ENCODE measurements at regions not wholly inside any gene's neighbourhood (a gene's known extent, or its start where the extent isn't known, plus 50 kb on each side); places are given as distances from the start of the nearest gene placed in this dataset.

- DNase-seq (ENCODE audit: low spot score), result no peak
Measured at GRCh38 chr18:21996351-21996826, 173.0 kb upstream of the GATA6 start.

DNA sequence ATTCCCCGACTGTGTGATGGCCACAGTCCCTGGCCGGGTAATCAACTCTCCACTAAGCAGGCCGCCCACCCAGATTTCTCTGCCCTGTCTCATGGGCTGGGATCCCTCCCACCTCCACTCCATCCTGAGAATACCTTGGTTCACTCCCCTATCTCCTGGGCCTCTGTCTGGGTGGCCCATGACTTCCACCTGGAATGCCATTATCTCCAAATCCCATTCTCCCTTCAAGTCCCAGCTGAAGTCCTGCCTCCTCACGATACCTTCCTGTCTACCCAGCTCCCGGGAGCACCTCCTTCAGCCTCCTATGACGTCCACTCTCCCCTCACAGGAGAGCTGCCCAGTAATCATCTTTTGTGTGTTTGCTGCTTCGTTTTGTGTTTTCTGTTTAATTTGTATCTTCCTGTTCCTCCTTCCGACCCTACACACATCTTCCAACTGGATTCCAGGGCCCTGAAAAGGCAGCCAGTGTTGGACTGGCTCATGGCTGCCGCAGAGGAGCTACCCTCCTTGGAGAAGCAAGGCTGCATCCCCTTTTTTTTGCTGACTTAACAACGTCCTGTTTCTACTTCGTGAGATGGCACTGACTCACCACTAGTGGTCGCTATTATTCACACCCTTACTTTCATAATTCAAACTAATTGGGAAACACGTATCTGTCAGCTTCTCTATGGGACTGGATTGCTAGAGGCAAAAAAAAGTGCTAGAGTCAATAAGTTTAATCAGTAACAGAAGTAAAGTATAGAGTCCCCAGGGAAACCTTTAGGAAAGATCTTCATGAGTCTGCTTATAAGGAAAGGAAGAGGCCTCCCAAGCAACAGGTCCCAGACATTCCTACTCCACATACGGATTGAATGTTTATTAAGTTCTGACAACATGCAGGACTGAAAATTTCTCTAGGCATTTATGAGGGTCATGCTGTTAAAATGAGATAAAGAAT, 171.9 kb upstream of the GATA6 start:
- peak; percentile 63 for DNase-seq (ENCODE audit: low spot score)

- no peak for DNase-seq (ENCODE audit: low spot score)
Measured at GRCh38 chr18:21998486-21998885, 170.9 kb upstream of the GATA6 start.

GRCh38 chr18:22001912-22002487, 167.4 kb upstream of the GATA6 start:
- DNase-seq (ENCODE audit: low spot score), result no peak

DNA sequence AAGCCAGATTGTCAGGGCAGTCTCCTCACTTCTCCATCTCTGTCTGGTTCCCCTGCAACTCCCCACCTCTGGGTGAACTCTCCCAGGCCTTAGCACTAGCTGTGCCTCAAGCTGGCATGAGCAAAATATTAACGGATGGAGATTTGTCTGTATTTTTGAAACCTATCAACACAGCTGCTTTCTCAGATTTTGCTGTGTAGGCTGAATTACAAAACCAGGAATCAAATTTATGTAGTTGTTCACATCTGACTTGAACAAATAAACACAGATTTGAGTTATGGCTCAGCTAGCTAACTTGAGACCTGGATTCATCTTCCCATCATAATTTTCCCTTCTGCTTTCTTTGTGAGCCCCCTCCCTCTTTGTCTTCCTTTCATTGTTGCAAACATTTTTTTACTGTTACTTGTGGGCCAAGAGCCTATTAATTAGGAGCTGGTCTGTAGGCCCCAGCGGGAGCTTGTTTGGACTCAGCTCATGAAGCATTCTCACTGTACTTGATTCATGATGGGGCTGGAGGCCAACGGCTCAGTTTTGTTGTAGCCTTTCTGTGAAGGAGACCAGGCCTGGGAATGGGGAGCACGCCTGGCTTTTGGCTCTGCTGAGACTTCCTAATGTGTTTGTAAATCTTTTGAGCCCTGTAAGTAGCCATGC, 164.1 kb upstream of the GATA6 start:
- no peak for DNase-seq (ENCODE audit: low spot score)

GRCh38 chr18:22006458-22006857, 162.9 kb upstream of the GATA6 start:
- no peak for DNase-seq (ENCODE audit: low spot score)

DNA sequence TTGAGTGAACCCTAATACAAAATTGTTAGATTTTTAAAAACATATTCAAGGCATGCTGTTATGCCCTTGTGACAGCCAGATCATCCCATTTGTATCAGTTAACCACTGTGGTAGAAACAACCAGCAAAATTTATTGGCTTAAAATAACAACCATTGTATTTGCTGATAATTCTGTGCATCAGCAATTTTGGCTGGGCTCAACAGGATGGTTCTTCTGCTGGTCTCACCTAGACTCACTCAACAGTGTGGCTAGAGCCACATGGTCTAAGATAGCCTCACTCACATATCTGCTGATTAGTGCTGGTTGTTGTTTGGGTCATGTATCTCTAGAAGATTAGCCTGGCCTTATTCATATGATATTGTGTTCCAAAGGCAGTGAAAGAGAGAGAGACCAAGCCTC, 160.1 kb upstream of the GATA6 start:
- DNase-seq (ENCODE audit: low spot score), result no peak

GRCh38 chr18:22013993-22014392, 155.4 kb upstream of the GATA6 start:
- DNase-seq (ENCODE audit: low spot score), result no peak

DNA sequence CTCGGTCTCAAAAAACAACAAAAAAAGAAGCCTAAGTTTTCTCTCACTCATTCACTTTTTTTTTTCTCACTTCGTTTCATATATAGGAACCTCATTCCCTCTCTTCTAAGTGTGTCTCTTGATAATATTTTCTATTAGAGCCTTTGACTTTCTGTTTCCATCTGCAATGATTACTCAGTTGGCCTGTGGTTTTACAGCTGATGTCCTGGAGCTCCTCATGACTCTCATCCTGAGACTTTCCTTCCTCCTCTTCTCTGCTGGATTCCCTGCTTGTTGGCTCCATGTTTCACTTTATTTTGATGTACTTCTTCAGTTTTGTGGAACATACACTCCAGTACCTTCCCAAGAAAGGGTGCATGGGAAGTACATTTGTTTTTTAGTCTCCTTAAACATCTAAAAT, 154.2 kb upstream of the GATA6 start:
- no peak for DNase-seq (ENCODE audit: low spot score)

DNA sequence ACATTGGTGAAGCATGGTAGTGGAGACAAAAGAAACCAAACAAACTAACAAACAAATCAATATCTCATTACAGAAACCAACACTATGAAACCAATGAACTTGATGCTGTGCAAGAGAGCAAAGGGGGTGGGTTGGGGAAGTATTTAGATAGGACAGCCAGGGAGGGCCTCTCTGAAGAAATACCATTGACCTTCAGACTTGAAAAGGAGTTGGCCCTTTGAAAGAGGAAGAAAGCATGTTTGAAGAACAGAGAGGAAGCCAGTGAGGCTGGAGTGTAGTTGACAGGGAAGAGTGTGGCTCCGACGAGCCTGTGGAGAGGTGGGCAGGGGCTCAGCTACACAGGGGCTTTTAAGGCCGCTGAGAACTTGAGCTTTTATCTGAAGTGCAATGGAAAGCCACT, 151.0 kb upstream of the GATA6 start:
- no peak for DNase-seq (ENCODE audit: low spot score)

DNA sequence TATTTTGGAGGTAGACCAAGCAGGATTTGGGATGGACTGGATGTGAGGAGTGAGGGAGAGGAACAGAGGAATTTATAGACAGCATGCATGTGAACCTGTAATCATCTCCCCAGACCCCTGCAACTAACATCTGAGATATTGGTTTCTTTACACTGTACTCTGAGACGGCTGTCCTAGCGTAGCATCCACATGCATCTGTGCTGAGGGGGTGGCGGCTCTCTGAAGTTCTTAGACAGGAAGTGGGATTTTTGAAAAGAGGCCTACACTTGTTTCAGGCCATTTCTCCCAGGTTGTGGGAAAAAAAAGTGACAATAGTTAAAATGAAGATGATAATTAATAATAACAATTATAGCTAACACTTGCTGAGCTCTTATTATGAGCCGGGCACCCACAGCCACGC, 150.2 kb upstream of the GATA6 start:
- DNase-seq (ENCODE audit: low spot score), result no peak

DNA sequence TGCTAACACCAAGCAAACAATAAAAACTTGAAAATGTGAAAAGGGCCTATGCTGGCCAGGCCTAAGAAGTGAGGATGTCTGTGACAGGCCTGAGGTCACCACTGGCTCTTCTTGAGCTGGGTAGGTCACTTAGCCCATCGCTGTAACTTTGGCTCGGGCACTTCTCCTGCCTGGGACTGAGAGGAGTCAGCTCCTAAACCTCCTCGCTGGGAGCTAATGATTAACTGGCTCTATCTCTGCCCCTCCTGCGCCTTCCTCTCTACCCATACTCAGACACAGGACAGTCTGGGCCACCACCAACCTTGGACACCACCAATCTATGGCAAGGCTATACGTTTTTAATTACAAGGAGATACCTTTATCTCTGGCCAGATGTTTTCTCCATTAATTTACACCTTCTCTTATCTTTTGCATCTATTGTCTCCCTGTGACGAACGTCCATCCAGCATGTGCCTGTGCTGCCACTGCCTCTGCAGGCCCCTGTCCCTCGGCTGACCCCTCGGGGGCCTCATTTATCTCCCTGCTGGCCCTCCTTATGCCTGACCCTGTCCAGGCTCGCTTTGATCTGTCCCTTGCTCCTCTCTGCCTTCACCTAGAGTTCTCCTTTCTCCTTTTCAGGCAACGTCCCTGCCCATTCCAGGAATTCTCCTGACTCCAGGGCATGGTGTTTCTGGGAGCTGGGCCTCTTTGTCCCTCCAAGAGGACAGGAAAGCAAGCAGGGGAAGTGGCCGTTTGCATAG, 149.1 kb upstream of the GATA6 start:
- no peak for DNase-seq (ENCODE audit: low spot score)

DNA sequence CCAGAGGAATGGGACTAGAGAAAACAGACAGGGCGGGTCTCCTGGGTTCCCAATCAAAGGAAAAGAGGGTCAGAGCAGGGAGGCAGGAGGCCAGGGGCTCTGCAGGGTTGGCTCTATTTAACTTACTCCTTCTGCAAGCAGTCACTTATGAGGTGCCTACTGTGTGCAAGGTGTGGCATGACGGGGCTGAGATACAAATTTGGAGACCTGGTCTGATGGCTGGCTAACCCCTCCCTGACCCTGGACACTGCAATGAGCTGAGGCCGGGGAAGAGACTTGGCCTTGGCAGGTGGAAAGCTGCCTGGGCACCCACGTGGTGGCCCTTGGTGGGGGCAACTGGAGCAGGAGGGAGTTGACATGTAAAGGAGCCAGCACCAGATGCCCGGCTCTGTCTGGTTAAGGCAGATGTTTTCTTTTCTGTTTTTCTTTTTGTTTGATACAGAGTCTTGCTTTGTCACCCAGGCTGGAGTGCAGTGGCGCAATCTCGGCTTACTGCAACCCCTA, 148.5 kb upstream of the GATA6 start:
- DNase-seq (ENCODE audit: low spot score), result no peak

- DNase-seq (ENCODE audit: low spot score), result no peak
Measured at GRCh38 chr18:22021701-22022100, 147.7 kb upstream of the GATA6 start.

DNA sequence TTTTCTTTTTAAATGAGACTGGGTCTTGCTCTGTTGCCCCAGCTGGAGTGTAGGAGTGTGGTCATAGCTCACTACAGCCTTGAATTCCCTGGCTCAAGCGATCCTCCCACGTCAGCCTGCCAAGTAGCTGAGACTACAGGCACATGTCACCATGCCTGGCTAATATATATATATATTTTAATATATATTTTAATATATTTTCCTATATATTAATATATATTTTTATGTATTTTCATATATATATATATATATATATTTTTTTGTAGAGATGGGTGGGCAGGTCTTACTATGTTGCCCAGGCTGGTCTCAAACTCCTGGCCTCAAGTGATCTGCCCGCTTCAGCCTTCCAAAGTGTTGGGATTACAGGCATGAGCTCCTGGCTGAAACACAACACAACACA, 144.5 kb upstream of the GATA6 start:
- no peak for DNase-seq (ENCODE audit: low spot score)

GRCh38 chr18:22026362-22026761, 143.0 kb upstream of the GATA6 start:
- no peak for DNase-seq (ENCODE audit: low spot score)

GRCh38 chr18:22026889-22027288, 142.5 kb upstream of the GATA6 start:
- DNase-seq (ENCODE audit: low spot score), result no peak

- no peak for DNase-seq (ENCODE audit: low spot score)
Measured at GRCh38 chr18:22031611-22032010, 137.8 kb upstream of the GATA6 start.

GRCh38 chr18:22032392-22032961, 136.9 kb upstream of the GATA6 start:
- peak; percentile 85 for DNase-seq (ENCODE audit: low spot score)

DNA sequence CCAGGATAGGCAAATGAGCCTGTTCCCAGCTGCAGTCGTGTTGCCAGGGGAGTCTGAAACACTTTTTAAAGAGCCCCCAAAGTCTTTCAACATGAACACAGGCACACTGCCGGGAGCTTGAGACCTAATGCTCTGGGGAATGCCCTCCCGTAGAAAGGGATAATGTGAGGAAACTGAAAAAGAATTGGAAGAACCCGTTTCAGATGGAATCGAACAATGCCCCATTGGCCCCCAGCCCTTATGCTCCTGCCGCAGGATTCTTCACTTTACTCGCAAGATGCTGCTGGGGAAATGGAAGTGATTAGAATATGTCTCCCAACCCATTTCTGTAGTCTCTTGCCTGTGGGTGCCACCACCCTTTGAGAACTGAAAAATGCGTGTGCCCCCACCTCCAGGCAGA, 136.3 kb upstream of the GATA6 start:
- DNase-seq (ENCODE audit: low spot score), result no peak

GRCh38 chr18:22034276-22034675, 135.1 kb upstream of the GATA6 start:
- no peak for DNase-seq (ENCODE audit: low spot score)

- DNase-seq (ENCODE audit: low spot score), result no peak
Measured at GRCh38 chr18:22040533-22040932, 128.9 kb upstream of the GATA6 start.

Data from AG08395 (cell line).